A673 (cell line): ENCODE measurements at regions not wholly inside any gene's neighbourhood (a gene's known extent, or its start where the extent isn't known, plus 50 kb on each side); places are given as distances from the start of the nearest gene placed in this dataset.

Experiments
- CTCF ChIP-seq: fragments of 300-800, 200-600 bp; sonication (generic); conservative IDR thresholded peaks from 2 replicates; pipeline ENCODE4 v1.5.1; 2017; ENCODE audit warnings: low read depth, mild to moderate bottlenecking, antibody characterized with exemption, low read length, moderate library complexity, mixed read lengths
- EZH2 ChIP-seq: fragments of 200-600 bp; sonication (generic); IDR thresholded peaks from 2 replicates; pipeline ENCODE4 v1.6.1; 2017; ENCODE audit warnings: borderline replicate concordance, low read depth, mild to moderate bottlenecking, mixed read lengths, antibody characterized with exemption, low read length; ENCODE audit not compliant: poor library complexity, severe bottlenecking

DNA sequence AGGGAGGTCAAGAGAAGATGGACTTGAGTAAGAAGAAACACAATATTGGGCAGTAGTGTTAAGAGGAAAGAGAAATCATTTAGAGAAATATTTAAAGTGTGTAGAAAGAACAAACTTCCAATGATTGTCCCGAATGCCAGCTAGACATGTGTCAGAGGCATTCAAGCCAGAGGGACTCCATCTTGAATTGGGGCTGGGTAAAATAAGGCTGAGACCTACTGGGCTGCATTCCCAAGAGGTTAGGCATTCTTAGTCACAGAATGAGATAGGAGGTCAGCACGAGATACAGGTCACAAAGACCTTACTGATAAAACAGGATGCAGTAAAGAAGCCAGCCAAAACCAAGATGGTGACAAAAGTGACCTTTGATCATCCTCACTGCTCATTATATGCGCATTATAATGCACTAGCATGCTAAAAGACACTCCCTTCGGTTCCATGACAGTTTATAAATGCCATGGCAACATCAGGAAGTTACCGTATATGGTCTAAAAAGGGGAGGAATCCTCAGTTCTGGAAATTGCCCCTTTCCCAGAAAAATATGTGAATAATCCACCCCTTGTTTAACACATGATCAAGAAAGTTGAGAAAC lies 127.0 kb upstream of the IPO5 start:
- no peak for TF ChIP-seq CTCF
- TF ChIP-seq EZH2, result no peak
